ENCODE measurements at regions not wholly inside any gene's neighbourhood (a gene's known extent, or its start where the extent isn't known, plus 50 kb on each side); places are given as distances from the start of the nearest gene placed in this dataset.

DNA sequence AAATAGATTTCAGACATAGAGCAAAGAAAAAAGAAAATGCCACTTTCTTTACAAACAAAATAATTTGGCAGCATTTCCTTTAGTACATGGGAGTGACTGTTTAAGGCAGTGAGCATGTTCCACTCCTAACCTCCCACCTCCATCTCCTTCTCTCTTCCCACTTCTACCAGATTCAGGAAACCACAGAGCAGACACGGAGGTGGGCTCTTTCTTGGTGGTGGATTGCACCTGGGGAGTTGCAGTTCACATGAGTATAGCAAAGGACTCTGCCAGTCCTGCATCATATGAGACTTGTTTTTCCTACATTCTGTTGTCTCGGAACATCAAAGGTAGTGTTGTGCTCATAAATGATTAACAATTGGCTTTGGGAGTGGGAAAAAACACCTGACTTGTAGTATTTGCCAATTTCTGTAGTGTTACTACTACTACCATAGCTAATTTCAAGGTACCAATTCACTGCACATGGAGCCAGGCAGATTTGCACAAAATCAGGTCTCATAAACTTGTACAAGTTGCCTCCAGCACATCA, 137.2 kb downstream of the SPP2 start:
- TF ChIP-seq, protein P1, sequence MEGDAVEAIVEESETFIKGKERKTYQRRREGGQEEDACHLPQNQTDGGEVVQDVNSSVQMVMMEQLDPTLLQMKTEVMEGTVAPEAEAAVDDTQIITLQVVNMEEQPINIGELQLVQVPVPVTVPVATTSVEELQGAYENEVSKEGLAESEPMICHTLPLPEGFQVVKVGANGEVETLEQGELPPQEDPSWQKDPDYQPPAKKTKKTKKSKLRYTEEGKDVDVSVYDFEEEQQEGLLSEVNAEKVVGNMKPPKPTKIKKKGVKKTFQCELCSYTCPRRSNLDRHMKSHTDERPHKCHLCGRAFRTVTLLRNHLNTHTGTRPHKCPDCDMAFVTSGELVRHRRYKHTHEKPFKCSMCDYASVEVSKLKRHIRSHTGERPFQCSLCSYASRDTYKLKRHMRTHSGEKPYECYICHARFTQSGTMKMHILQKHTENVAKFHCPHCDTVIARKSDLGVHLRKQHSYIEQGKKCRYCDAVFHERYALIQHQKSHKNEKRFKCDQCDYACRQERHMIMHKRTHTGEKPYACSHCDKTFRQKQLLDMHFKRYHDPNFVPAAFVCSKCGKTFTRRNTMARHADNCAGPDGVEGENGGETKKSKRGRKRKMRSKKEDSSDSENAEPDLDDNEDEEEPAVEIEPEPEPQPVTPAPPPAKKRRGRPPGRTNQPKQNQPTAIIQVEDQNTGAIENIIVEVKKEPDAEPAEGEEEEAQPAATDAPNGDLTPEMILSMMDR (IDR thresholded peaks at IDR 0.05; ENCODE audit: low read depth, low read length): no peak
- no peak for DNase-seq (ENCODE audit: low read depth, low spot score)
- POLR2A ChIA-PET: no interaction called here

DNA sequence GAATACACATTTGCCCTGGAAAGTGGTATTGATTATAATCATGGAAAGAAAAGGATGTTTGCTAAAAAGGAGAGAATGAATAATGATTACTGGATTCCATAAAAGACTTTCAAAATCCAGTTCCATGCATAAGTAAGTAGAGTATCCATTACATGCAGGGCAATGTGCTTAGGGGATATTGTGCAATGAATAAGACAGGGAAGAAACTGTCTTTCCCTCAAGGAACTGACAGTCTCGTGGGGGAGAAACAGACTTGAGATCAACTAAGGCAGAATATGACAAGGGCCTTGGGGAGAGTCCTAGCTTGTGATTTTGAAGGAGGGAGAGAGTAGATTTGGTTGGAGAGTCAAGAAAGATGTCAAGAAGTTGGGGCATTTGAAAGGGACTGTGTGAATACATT, 130.6 kb downstream of the SPP2 start:
- TF ChIP-seq, protein P1 (IDR thresholded peaks at IDR 0.05; ENCODE audit: low read depth, low read length): no peak
- ChIA-PET CTCF (interaction anchor here (0.6 to 1.7 kb wide), 2 partner anchors 173 to 320 kb away, joined by 3 read pairs; no protein-coding TSS in a partner anchor), POLR2A (no interaction called here)
- Histone ChIP-seq H3K27ac (ENCODE audit: low read depth, low read length) (no peak overlapping the region), H3K27me3 (ENCODE audit: control insufficient read depth, insufficient read depth, low read length) (peaks cover 38% of the 10 kb centered on the region), H3K4me3 (ENCODE audit: low read depth, low read length) (no peak overlapping the region), H3K9me3 (ENCODE audit: control insufficient read depth, insufficient read depth, low read length) (no peaks in the 10 kb centered on the region)
- DNase-seq (ENCODE audit: low read depth, low spot score): no peak

More for the DNA sequence above, 137.2 kb downstream of the SPP2 start:
- no peak overlapping the region for H3K4me3 ChIP-seq (ENCODE audit: low read depth, low read length)
- CTCF ChIA-PET: no interaction called here
- peaks cover 41% of the 10 kb centered on the region for H3K27me3 ChIP-seq (ENCODE audit: control insufficient read depth, insufficient read depth, low read length)
- H3K9me3 ChIP-seq (ENCODE audit: control insufficient read depth, insufficient read depth, low read length): no peaks in the 10 kb centered on the region
- no peak overlapping the region for H3K27ac ChIP-seq (ENCODE audit: low read depth, low read length)

DNA sequence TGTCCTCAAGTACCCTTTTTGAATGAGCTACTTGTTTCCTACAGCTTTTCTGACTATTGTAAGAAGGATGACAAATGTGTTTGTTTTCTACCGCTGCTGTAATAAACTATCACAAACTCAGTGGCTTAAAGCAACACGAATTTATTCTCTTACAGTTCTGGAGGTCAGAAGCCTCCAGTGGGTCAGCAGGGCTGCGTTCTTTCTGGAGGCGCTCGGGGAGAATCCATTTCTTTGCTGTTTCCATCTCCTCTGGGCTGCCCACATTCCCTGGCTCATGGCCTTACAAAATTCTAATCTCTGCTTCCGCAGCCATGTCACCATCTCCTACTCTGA, 128.5 kb downstream of the SPP2 start:
- POLR2A ChIA-PET: no interaction called here
- H3K4me3 ChIP-seq (ENCODE audit: low read depth, low read length): no peak overlapping the region
- CTCF ChIA-PET: no interaction called here
- TF ChIP-seq, protein P1 (IDR thresholded peaks at IDR 0.05; ENCODE audit: low read depth, low read length): no peak
- no peak for DNase-seq (ENCODE audit: low read depth, low spot score)
- H3K9me3 ChIP-seq (ENCODE audit: control insufficient read depth, insufficient read depth, low read length): no peaks in the 10 kb centered on the region
- peaks cover 22% of the 10 kb centered on the region for H3K27me3 ChIP-seq (ENCODE audit: control insufficient read depth, insufficient read depth, low read length)
- no peak overlapping the region for H3K27ac ChIP-seq (ENCODE audit: low read depth, low read length)

DNA sequence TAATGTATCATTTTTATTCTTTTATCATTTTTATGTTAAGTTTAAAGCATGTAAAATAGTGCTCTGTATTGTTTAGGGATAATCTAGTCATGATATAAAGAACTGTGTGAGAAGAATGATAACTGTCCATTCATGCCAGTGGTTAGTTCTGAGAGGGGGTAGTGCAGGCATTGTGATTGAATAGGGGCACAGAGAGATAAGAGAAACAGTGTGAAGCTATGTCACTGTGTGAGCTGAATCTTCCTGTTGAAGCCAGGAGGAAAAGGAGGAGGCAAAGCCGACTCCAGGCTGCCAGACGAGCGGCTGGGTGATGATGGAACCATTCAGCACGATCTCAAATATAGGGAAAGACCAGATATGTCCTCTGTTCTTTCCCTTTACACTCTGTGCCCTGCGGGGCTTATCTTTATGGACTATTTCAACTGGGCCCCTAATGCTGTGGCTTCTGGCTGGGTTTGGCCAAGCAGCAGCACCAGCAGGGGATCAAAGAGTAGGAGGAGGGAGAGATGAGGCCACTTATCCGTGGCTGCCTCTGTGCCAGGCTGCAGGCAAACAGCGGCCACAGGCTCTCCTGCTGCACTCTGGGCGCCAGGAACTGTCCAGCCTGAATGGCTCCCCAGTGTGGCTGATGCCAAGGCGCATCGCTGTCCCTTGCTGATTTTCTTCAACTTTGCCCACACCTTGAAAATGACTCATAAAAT, 128.0 kb downstream of the SPP2 start:
- no peaks in the 10 kb centered on the region for H3K9me3 ChIP-seq (ENCODE audit: control insufficient read depth, insufficient read depth, low read length)
- no peak overlapping the region for H3K4me3 ChIP-seq (ENCODE audit: low read depth, low read length)
- H3K27ac ChIP-seq (ENCODE audit: low read depth, low read length): no peak overlapping the region
- TF ChIP-seq, protein P1 (IDR thresholded peaks at IDR 0.05; ENCODE audit: low read depth, low read length): no peak
- peaks cover 18% of the 10 kb centered on the region for H3K27me3 ChIP-seq (ENCODE audit: control insufficient read depth, insufficient read depth, low read length)
- ChIA-PET POLR2A (no interaction called here), CTCF (no interaction called here)
- DNase-seq (ENCODE audit: low read depth, low spot score): no peak

DNA sequence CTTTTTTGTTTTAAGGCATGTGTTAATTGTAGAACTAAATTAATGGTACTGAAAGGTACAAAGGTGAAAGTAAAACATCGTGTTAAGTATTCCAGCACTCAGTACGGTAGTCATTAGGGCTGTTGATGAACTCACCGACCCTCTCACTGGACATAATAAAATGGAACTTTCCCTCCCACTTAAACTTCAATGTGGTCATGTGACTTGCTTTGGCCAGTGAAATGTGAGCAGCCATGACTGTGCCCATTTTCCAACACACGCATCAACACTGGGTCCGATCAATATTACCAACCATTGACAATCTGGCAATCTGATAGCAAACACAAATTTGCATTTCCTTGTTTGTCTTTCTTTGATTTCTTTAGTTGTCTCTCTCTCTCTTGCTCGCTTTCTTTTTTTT, 125.1 kb downstream of the SPP2 start:
- TF ChIP-seq, protein P1 (IDR thresholded peaks at IDR 0.05; ENCODE audit: low read depth, low read length): no peak
- Histone ChIP-seq H3K27me3 (ENCODE audit: control insufficient read depth, insufficient read depth, low read length) (peaks cover 8% of the 10 kb centered on the region), H3K4me3 (ENCODE audit: low read depth, low read length) (no peak overlapping the region), H3K9me3 (ENCODE audit: control insufficient read depth, insufficient read depth, low read length) (peaks cover 4% of the 10 kb centered on the region; the same call in 1 of the 2 replicates), H3K27ac (ENCODE audit: low read depth, low read length) (no peak overlapping the region)
- CTCF ChIA-PET: no interaction called here
- POLR2A ChIA-PET: no interaction called here
- DNase-seq (ENCODE audit: low read depth, low spot score): no peak
